ENCODE measurements at regions not wholly inside any gene's neighbourhood (a gene's known extent, or its start where the extent isn't known, plus 50 kb on each side); places are given as distances from the start of the nearest gene placed in this dataset.

DNA sequence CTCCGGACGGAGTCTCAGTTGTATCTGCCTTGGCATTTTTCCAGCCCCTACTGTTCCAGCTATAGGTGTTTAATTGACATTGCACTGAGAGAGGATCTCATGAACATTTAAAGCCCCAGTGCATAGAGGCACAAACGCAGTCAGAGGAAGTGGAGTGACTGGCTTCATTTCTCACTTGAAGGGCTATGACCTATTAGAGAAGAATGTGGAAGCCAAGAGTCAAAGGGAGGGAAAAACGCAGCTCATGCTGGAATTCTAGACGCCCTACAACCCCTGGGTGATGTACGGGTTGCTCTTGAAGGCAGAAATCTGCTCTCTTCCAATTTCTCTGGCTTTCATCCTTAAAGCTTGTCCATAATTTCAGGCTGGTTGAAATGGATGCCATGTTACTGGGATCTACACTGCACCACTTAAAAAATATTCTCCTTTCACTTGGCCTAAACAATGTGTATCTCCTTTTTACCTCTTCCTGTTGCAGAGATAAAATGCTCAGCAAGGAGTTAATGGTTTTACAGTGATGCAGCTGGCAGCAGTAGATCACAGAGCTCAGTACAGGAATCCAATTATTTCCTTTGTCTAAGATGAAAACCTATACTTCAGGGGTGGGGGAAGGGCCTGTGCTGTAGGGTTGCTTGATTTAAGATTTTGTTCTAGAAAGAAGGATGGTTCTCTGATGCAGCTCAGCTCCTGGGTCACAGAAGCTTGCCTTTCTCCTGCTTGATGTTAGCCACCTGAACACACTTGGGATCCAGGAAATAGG is 61.8 kb upstream of the MAMDC2 start:
- TF ChIP-seq CTCF (IDR thresholded peaks at IDR 0.05): no peak
- no peak for TF ChIP-seq POLR2A (IDR thresholded peaks at IDR 0.05)

All from Peyer's patch (tissue), 4 donors.